ENCODE measurements at regions not wholly inside any gene's neighbourhood (a gene's known extent, or its start where the extent isn't known, plus 50 kb on each side); places are given as distances from the start of the nearest gene placed in this dataset.

DNA sequence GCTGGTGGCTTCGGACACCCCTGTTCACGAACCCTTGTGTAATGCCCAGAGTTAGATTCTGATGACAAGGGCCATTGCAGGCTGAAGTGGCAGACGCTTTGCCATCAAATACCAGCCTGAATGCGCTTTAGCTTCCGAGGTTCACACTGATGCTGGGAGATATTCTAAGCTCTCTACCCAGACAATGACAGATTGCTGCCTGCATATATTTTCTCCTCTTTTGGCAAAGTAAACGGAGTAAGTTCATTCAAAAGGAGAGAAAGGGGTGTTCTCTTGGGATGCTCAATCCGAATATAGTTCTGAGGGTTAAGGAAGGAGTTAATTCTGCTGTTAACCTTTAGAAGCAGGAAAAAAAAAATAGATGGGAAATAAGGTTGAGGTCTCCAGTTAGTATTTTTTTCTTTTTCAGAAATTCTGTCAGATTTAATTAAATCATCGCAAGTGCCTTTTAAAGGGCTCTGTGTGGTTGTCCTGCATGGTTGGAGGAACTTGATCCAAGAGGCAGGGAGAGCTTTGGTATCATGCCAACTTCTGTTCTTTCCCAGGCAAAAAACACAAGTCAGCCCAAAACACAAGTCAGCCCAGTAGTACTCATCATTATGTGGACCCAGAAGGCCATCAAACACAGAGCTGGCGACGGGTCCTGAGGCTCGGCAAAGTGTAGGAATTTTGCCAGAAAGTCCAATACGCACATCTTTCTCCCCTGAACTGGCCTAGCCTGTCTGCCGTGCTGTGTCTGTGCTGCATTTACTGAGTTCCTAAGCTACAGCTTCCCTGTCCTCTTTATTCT, 70.9 kb upstream of the ST8SIA2 start (continued):
- TF ChIP-seq PATZ1 (CRISPR knock-in tag; IDR thresholded peaks at IDR 0.05; ENCODE audit: borderline replicate concordance) (no peak), SNAI2 (CRISPR knock-in tag; IDR thresholded peaks at IDR 0.05) (no peak), CSDC2 (CRISPR knock-in tag; IDR thresholded peaks at IDR 0.05) (no peak)

- no peak for TF ChIP-seq ZNF565 (CRISPR knock-in tag; conservative IDR thresholded peaks at IDR 0.05; ENCODE audit: low read depth)
- TF ChIP-seq PPARA (CRISPR knock-in tag; IDR thresholded peaks at IDR 0.05; ENCODE audit: borderline replicate concordance): no peak
- no peak for TF ChIP-seq ZFP30 (CRISPR knock-in tag; IDR thresholded peaks at IDR 0.05)
- no peak for TF ChIP-seq POU6F1 (CRISPR knock-in tag; IDR thresholded peaks at IDR 0.05; ENCODE audit: borderline replicate concordance, low read depth)
- TF ChIP-seq CSRNP3 (CRISPR knock-in tag; IDR thresholded peaks at IDR 0.05): no peak
- TF ChIP-seq RARB (CRISPR knock-in tag; IDR thresholded peaks at IDR 0.05): no peak
- no peak for TF ChIP-seq CSDC2 (CRISPR knock-in tag; IDR thresholded peaks at IDR 0.05)
- TF ChIP-seq TCF4 (CRISPR knock-in tag; IDR thresholded peaks at IDR 0.05; ENCODE audit: borderline replicate concordance): no peak
- no peak for TF ChIP-seq OSR1 (CRISPR knock-in tag; IDR thresholded peaks at IDR 0.05)
- TF ChIP-seq, protein P1, sequence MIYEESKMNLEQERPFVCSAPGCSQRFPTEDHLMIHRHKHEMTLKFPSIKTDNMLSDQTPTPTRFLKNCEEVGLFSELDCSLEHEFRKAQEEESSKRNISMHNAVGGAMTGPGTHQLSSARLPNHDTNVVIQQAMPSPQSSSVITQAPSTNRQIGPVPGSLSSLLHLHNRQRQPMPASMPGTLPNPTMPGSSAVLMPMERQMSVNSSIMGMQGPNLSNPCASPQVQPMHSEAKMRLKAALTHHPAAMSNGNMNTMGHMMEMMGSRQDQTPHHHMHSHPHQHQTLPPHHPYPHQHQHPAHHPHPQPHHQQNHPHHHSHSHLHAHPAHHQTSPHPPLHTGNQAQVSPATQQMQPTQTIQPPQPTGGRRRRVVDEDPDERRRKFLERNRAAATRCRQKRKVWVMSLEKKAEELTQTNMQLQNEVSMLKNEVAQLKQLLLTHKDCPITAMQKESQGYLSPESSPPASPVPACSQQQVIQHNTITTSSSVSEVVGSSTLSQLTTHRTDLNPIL (CRISPR knock-in tag; IDR thresholded peaks at IDR 0.05; ENCODE audit: low read depth): no peak
- TF ChIP-seq SNAI2 (CRISPR knock-in tag; IDR thresholded peaks at IDR 0.05): no peak
- TF ChIP-seq ESRRG (CRISPR knock-in tag; IDR thresholded peaks at IDR 0.05): no peak
- TF ChIP-seq TOX (CRISPR knock-in tag; IDR thresholded peaks at IDR 0.05; ENCODE audit: borderline replicate concordance): no peak
- TF ChIP-seq ARNTL (CRISPR knock-in tag; IDR thresholded peaks at IDR 0.05; ENCODE audit: borderline replicate concordance, low read depth): no peak
- TF ChIP-seq GLIS3 (CRISPR knock-in tag; IDR thresholded peaks at IDR 0.05): no peak
- TF ChIP-seq BACH2 (CRISPR knock-in tag; IDR thresholded peaks at IDR 0.05; ENCODE audit: borderline replicate concordance): no peak
- TF ChIP-seq ZNF8 (CRISPR knock-in tag; IDR thresholded peaks at IDR 0.05): no peak
- no peak for TF ChIP-seq ZNF70 (CRISPR knock-in tag; IDR thresholded peaks at IDR 0.05)
- TF ChIP-seq ZFP3 (CRISPR knock-in tag; IDR thresholded peaks at IDR 0.05): no peak
- ATAC-seq: no peak
These were observed 70.2 kb upstream of the ST8SIA2 start for GRCh38 chr15:92323525-92323924.

DNA sequence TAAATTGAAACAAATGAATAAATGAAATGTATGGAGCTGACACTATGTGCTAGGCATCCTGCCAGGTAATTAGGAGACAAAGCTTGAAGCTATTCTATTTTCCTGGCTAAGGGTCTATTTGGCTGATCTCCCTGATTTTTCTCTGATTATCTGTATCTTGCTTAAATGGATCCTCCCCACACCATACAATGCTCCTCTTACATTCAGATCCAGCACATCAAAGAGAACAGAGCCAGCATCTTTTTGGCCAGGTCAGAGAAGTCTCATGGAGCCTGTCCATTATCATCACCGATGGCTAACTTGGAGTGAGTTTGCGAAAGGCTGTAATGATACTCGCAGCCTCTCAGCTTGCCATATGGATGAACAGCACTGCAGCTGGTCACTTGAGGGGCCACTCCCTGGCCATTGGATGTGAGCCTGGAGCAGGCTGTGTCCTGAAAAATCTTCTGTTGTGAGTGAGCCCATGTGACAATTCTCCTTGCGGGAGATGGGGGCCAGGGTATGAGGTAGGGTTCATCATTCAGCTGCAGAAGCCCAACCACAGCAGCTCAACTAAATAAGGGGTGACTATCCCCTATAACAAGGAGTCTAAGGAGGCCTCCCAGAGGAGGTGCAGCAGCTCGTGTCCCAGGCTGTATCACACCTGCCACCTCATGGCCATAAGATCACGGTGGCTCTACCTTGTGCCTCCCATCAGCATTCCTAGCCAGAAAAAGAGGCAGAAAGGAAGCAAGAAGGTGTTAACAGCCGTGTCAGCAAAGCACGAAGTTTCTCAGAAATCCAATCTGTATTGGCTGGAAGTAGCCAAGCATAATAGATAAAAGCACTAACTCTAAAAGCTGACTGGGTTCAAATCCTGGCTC, 69.3 kb upstream of the ST8SIA2 start:
- no peak; the same call in 2 of the 3 replicates for ATAC-seq
- no peak for TF ChIP-seq PPARA (CRISPR knock-in tag; IDR thresholded peaks at IDR 0.05; ENCODE audit: borderline replicate concordance)
- TF ChIP-seq PATZ1 (CRISPR knock-in tag; IDR thresholded peaks at IDR 0.05; ENCODE audit: borderline replicate concordance): no peak
- TF ChIP-seq SNAI2 (CRISPR knock-in tag; IDR thresholded peaks at IDR 0.05): no peak
- TF ChIP-seq, protein P1 (CRISPR knock-in tag; IDR thresholded peaks at IDR 0.05; ENCODE audit: low read depth): no peak
- no peak for TF ChIP-seq ISL1 (CRISPR knock-in tag; IDR thresholded peaks at IDR 0.05)
- no peak for TF ChIP-seq TSHZ2 (CRISPR knock-in tag; IDR thresholded peaks at IDR 0.05)
- TF ChIP-seq ZFP3 (CRISPR knock-in tag; IDR thresholded peaks at IDR 0.05): no peak
- TF ChIP-seq RARB (CRISPR knock-in tag; IDR thresholded peaks at IDR 0.05): no peak
- TF ChIP-seq OSR1 (CRISPR knock-in tag; IDR thresholded peaks at IDR 0.05): no peak
- no peak for TF ChIP-seq GLIS3 (CRISPR knock-in tag; IDR thresholded peaks at IDR 0.05)
- no peak for TF ChIP-seq ZC3H10 (CRISPR knock-in tag; IDR thresholded peaks at IDR 0.05)
- no peak for TF ChIP-seq ZNF8 (CRISPR knock-in tag; IDR thresholded peaks at IDR 0.05)
- no peak for TF ChIP-seq ZFP30 (CRISPR knock-in tag; IDR thresholded peaks at IDR 0.05)
- no peak for TF ChIP-seq TOX (CRISPR knock-in tag; IDR thresholded peaks at IDR 0.05; ENCODE audit: borderline replicate concordance)
- TF ChIP-seq ARNTL (CRISPR knock-in tag; IDR thresholded peaks at IDR 0.05; ENCODE audit: borderline replicate concordance, low read depth): no peak
